ENCODE measurements at regions not wholly inside any gene's neighbourhood (a gene's known extent, or its start where the extent isn't known, plus 50 kb on each side); places are given as distances from the start of the nearest gene placed in this dataset.

- DNase-seq (no peak), ATAC-seq (ENCODE audit: low FRiP score) (no peak)
- no peak overlapping the region for H3K27ac ChIP-seq (ENCODE audit: low read depth in 1 of 2, low read length in 2 of 2)
- H3K36me3 ChIP-seq (ENCODE audit: control insufficient read depth in 1 of 2, insufficient read depth in 2 of 2, low read length in 1 of 2), result no peaks in the 10 kb centered on the region
- H3K27me3 ChIP-seq (ENCODE audit: control insufficient read depth in 1 of 2, insufficient read depth in 2 of 2, low read length in 1 of 2), result no peaks in the 10 kb centered on the region
- intact Hi-C loops (cut with DNase I), result no loop called here
- peaks cover 2 to 4% of the 10 kb centered on the region in 2 donors for H3K4me1 ChIP-seq (ENCODE audit: control insufficient read depth in 1 of 2, insufficient read depth in 2 of 2, low read length in 2 of 2)
- WGBS, 2 donors, result 32% methylated on average over 3 of the region's 3 CpGs
- H3K4me3 ChIP-seq (ENCODE audit: low read length in 2 of 2), result no peak overlapping the region
- no peaks in the 10 kb centered on the region for H3K9me3 ChIP-seq (ENCODE audit: control insufficient read depth, low read length)
These were observed 812.0 kb upstream of the ZNF608 start for GRCh38 chr5:125558466-125558865.

DNA sequence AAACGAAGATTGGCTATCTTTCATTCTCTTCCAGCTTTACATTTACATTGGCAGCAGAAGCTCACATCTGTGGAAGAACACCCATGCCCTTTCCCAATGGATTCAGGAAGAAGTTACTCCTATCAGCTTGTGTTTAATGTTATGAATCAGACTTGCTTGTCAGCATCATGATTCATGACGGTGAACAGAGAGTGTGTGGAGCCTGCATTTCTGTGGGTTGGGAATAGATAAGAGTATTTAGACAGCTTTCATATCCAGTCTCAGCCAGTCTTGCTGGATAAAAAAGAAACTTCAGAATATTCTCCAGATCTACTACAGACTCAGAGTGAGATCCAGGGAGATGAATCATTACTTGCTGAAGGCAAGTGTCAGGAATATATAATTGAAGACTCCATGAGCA, 812.9 kb upstream of the ZNF608 start:
- WGBS, 2 donors, result 3 to 6% methylated on average over 2 of the region's 2 CpGs
- DNase-seq (no peak), ATAC-seq (ENCODE audit: low FRiP score) (peak; percentile 52)
- H3K27me3 ChIP-seq (ENCODE audit: control insufficient read depth in 1 of 2, insufficient read depth in 2 of 2, low read length in 1 of 2), result no peaks in the 10 kb centered on the region
- intact Hi-C loops (cut with DNase I), result no loop called here
- no peak overlapping the region for H3K27ac ChIP-seq (ENCODE audit: low read depth in 1 of 2, low read length in 2 of 2)
- no peaks in the 10 kb centered on the region for H3K36me3 ChIP-seq (ENCODE audit: control insufficient read depth in 1 of 2, insufficient read depth in 2 of 2, low read length in 1 of 2)
- no peak overlapping the region for H3K4me3 ChIP-seq (ENCODE audit: low read length in 2 of 2)
- peaks cover 2 to 4% of the 10 kb centered on the region in 2 donors for H3K4me1 ChIP-seq (ENCODE audit: control insufficient read depth in 1 of 2, insufficient read depth in 2 of 2, low read length in 2 of 2)
- no peaks in the 10 kb centered on the region for H3K9me3 ChIP-seq (ENCODE audit: control insufficient read depth, low read length)

GRCh38 chr5:125560476-125561225, 814.2 kb upstream of the ZNF608 start:
- Histone ChIP-seq H3K27me3 (ENCODE audit: control insufficient read depth in 1 of 2, insufficient read depth in 2 of 2, low read length in 1 of 2) (no peaks in the 10 kb centered on the region), H3K4me3 (ENCODE audit: low read length in 2 of 2) (no peak overlapping the region), H3K36me3 (ENCODE audit: control insufficient read depth in 1 of 2, insufficient read depth in 2 of 2, low read length in 1 of 2) (no peaks in the 10 kb centered on the region), H3K9me3 (ENCODE audit: control insufficient read depth, low read length) (no peaks in the 10 kb centered on the region), H3K4me1 (ENCODE audit: control insufficient read depth in 1 of 2, insufficient read depth in 2 of 2, low read length in 2 of 2) (peaks cover 2 to 4% of the 10 kb centered on the region in 2 donors), H3K27ac (ENCODE audit: low read depth in 1 of 2, low read length in 2 of 2) (no peak overlapping the region)
- DNase-seq (no peak), ATAC-seq (ENCODE audit: low FRiP score) (no peak)
- whole genome bisulfite sequencing, 2 donors, result 88 to 91% methylated on average over 4 of the region's 4 CpGs
- intact Hi-C loops (cut with DNase I), result no loop called here

DNA sequence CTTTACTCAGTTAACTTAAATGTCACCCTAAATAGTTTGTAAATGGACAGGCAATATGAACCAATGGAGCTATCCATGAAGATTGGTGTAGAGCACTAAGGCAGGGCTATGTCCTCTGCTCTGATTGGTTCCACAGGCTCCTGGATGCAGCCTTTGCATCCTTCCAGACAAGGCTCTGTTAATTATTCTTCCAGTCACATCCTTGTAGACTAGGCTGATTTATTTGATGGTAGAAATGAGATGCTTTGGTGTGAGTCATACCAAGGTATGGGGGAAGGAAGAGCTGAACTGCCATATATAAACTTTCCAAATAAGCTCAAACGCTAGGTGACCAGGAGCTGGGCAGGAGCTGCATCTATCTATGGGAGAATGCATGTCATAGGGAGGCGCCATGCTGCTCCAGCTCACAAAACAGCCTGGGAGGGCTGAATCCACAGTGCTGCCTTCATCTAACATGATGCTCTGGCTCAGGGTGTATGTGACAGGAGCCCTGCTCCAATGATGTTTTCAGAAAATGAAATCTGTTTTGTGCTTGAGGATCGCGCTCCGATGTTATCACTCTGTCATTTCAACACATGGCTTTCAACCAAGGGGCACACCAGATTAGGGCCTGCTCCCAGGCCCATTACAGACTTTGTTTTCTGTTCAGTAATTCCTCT, 818.0 kb upstream of the ZNF608 start:
- Histone ChIP-seq H3K27ac (ENCODE audit: low read depth in 1 of 2, low read length in 2 of 2) (no peak overlapping the region), H3K4me3 (ENCODE audit: low read length in 2 of 2) (no peak overlapping the region), H3K9me3 (ENCODE audit: control insufficient read depth, low read length) (no peaks in the 10 kb centered on the region), H3K27me3 (ENCODE audit: control insufficient read depth in 1 of 2, insufficient read depth in 2 of 2, low read length in 1 of 2) (no peaks in the 10 kb centered on the region), H3K4me1 (ENCODE audit: control insufficient read depth in 1 of 2, insufficient read depth in 2 of 2, low read length in 2 of 2) (no peaks in the 10 kb centered on the region), H3K36me3 (ENCODE audit: control insufficient read depth in 1 of 2, insufficient read depth in 2 of 2, low read length in 1 of 2) (no peaks in the 10 kb centered on the region)
- ATAC-seq (ENCODE audit: low FRiP score) (peak; percentile 29), DNase-seq (no peak)
- intact Hi-C loops (cut with DNase I), result no loop called here
- WGBS, 2 donors, result 95 to 97% methylated on average over 5 of the region's 5 CpGs

GRCh38 chr5:125574491-125575044, 828.1 kb upstream of the ZNF608 start:
- intact Hi-C loops (cut with DNase I), result no loop called here
- no peak for ATAC-seq (ENCODE audit: low FRiP score)
- 32 to 41% methylated on average over 9 of the region's 9 CpGs for WGBS, 2 donors

DNA sequence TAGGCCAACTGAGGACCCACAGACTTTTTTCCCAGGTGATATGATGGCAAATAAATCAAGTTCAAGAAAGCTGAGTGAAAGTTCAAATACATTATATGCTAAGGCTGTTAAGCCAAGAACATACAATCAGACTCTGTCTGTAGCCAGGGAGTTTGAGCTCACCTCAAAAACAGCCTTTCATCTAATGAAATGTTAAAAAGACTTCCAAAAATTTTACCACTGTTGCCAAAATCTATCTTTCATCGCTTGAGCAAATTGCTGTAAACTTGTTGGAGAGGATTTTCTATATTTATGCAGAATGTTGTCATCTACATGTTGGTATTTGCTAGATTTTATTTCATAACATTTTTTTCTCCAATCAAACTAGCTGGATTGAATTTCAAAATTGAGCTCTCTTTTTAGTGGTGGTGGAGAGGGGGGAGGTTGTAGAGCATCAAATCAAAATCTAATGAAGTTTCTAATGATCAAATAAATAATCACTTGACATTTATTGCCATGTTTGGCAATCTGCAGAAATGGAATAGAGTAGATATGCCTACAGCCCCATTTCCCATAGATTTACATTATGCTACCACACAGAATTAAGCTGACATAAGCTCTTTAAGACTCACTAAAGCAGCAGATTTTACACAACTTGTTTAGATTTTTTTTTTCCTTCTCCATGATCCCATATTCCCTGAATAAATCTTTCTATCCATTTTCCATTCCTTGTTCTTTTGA, 828.9 kb upstream of the ZNF608 start:
- DNase-seq (no peak), ATAC-seq (ENCODE audit: low FRiP score) (no peak)
- no peak overlapping the region for H3K4me3 ChIP-seq (ENCODE audit: low read length in 2 of 2)
- H3K4me1 ChIP-seq (ENCODE audit: control insufficient read depth in 1 of 2, insufficient read depth in 2 of 2, low read length in 2 of 2), result no peaks in the 10 kb centered on the region
- intact Hi-C loops (cut with DNase I), result no loop called here
- H3K9me3 ChIP-seq (ENCODE audit: control insufficient read depth, low read length), result no peaks in the 10 kb centered on the region
- H3K36me3 ChIP-seq (ENCODE audit: control insufficient read depth in 1 of 2, insufficient read depth in 2 of 2, low read length in 1 of 2), result no peaks in the 10 kb centered on the region
- WGBS, 2 donors, result 20 to 41% methylated on average over 1 of the region's 1 CpG
- H3K27me3 ChIP-seq (ENCODE audit: control insufficient read depth in 1 of 2, insufficient read depth in 2 of 2, low read length in 1 of 2), result no peaks in the 10 kb centered on the region
- no peak overlapping the region for H3K27ac ChIP-seq (ENCODE audit: low read depth in 1 of 2, low read length in 2 of 2)

More at GRCh38 chr5:125574491-125575044, 828.1 kb upstream of the ZNF608 start:
- no peaks in the 10 kb centered on the region for H3K9me3 ChIP-seq (ENCODE audit: control insufficient read depth, low read length)
- H3K27ac ChIP-seq (ENCODE audit: low read depth in 1 of 2, low read length in 2 of 2), result no peak overlapping the region
- no peak for DNase-seq
- no peaks in the 10 kb centered on the region for H3K36me3 ChIP-seq (ENCODE audit: control insufficient read depth in 1 of 2, insufficient read depth in 2 of 2, low read length in 1 of 2)
- H3K27me3 ChIP-seq (ENCODE audit: control insufficient read depth in 1 of 2, insufficient read depth in 2 of 2, low read length in 1 of 2), result no peaks in the 10 kb centered on the region
- no peaks in the 10 kb centered on the region for H3K4me1 ChIP-seq (ENCODE audit: control insufficient read depth in 1 of 2, insufficient read depth in 2 of 2, low read length in 2 of 2)
- H3K4me3 ChIP-seq (ENCODE audit: low read length in 2 of 2), result no peak overlapping the region

DNA sequence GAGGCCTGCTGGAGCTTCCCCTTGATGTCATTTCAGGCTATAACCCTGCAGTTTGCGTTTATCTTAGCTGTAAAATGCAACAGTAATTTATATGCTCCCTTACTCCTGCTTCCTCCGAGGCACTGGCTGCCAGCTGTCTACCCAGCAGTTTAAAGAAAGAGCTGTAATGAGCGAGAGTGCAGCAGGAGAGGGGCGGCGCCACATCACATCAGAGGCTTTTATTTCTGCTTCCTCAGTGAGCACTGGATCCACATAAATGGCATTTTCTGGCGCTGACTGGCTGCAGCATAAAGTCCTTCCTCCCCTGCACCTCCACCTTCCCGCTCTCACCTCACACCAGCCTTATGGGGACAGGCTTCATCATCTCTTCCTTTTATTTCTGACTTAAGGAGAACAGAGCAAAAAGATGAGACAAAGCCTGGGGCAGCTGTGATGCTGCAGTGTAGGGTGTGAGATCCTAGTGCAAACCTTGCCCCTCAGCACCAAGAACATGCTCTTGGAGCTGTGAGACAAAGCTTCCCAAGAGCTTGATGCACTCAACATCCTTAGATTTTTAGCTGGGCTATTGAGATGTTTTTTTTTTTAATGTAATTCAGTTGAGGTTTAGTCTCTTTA, 829.6 kb upstream of the ZNF608 start:
- Histone ChIP-seq H3K9me3 (ENCODE audit: control insufficient read depth, low read length) (no peaks in the 10 kb centered on the region), H3K27ac (ENCODE audit: low read depth in 1 of 2, low read length in 2 of 2) (no peak overlapping the region), H3K4me3 (ENCODE audit: low read length in 2 of 2) (no peak overlapping the region), H3K4me1 (ENCODE audit: control insufficient read depth in 1 of 2, insufficient read depth in 2 of 2, low read length in 2 of 2) (no peaks in the 10 kb centered on the region), H3K27me3 (ENCODE audit: control insufficient read depth in 1 of 2, insufficient read depth in 2 of 2, low read length in 1 of 2) (no peaks in the 10 kb centered on the region), H3K36me3 (ENCODE audit: control insufficient read depth in 1 of 2, insufficient read depth in 2 of 2, low read length in 1 of 2) (no peaks in the 10 kb centered on the region)
- ATAC-seq (ENCODE audit: low FRiP score), result no peak
- no peak for DNase-seq
- intact Hi-C loops (cut with DNase I), result no loop called here
- WGBS, 2 donors, result 35 to 38% methylated on average over 7 of the region's 7 CpGs

DNA sequence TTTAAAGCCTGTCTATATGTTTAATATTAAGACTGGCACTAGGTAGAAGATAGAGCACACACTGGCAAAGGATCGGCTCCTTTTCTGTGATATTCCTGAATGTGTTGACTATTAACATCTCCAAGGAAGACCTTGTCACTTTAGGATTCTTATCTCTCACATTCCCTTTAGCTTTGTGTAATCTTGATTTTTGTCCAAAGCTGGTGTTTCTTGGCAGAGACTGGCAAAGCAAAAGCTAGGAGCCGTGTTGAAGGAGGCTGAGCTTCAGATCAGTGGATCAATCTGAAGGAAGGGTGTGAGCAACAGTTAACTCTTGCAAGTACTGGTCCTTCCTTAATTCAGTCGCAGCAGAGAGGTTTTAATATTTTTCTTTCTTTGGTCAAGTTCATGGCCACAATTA, 830.4 kb upstream of the ZNF608 start:
- ATAC-seq (ENCODE audit: low FRiP score), result no peak
- intact Hi-C loops (cut with DNase I), result no loop called here
- Histone ChIP-seq H3K27ac (ENCODE audit: low read depth in 1 of 2, low read length in 2 of 2) (peak overlapping the region in 1 of 2 donors; percentile 43), H3K4me1 (ENCODE audit: control insufficient read depth in 1 of 2, insufficient read depth in 2 of 2, low read length in 2 of 2) (no peaks in the 10 kb centered on the region), H3K4me3 (ENCODE audit: low read length in 2 of 2) (no peak overlapping the region), H3K36me3 (ENCODE audit: control insufficient read depth in 1 of 2, insufficient read depth in 2 of 2, low read length in 1 of 2) (no peaks in the 10 kb centered on the region), H3K9me3 (ENCODE audit: control insufficient read depth, low read length) (no peaks in the 10 kb centered on the region), H3K27me3 (ENCODE audit: control insufficient read depth in 1 of 2, insufficient read depth in 2 of 2, low read length in 1 of 2) (no peaks in the 10 kb centered on the region)
- no peak for DNase-seq
- WGBS, 2 donors, result 2 to 5% methylated on average over 3 of the region's 3 CpGs
